Fibroblast of lung (primary cell): ENCODE measurements at regions not wholly inside any gene's neighbourhood (a gene's known extent, or its start where the extent isn't known, plus 50 kb on each side); places are given as distances from the start of the nearest gene placed in this dataset.

ENCODE experiments used
- DNase-seq, 2 donors: peaks; one replicate each; pipeline versions ENCODE4 v3.0.0 to v3.0.0-alpha.2; 2010; ENCODE audit warnings: low read depth in 2 of 2
- H2AFZ ChIP-seq: 2 replicates; pipeline ENCODE4 v1.5.1; 2012; ENCODE audit warnings: low read length, control low read depth, inconsistent platforms
- H3K27ac ChIP-seq: 2 replicates; pipeline ENCODE4 v1.5.1; 2011; ENCODE audit warnings: low read length, control low read depth; ENCODE audit not compliant: insufficient read depth
- H3K27me3 ChIP-seq: 2 replicates; pipeline ENCODE4 v1.5.1; 2011; ENCODE audit warnings: mild to moderate bottlenecking, low read length; ENCODE audit not compliant: control insufficient read depth, insufficient read depth
- H3K36me3 ChIP-seq: 2 replicates; pipeline ENCODE4 v1.5.1; 2011; ENCODE audit warnings: low read length; ENCODE audit not compliant: control insufficient read depth, insufficient read depth
- H3K4me1 ChIP-seq: 2 replicates; pipeline ENCODE4 v1.5.1; 2011; ENCODE audit warnings: low read length; ENCODE audit not compliant: control insufficient read depth, insufficient read depth; ENCODE audit errors: extremely low read depth
- H3K4me2 ChIP-seq: 2 replicates; pipeline ENCODE4 v1.5.1; 2011; ENCODE audit warnings: low read length, control low read depth; ENCODE audit not compliant: insufficient read depth; ENCODE audit errors: extremely low read depth
- H3K4me3 ChIP-seq, 4 experiments: fragments of 200-600 bp in 1 of 4; sonication (generic) in 1 of 4; replicated peaks in 1 of 4; 2 replicates each; pipeline ENCODE4 v1.5.1; 2011 to 2016; ENCODE audit warnings: low read length in 4 of 4, low read depth in 3 of 4, mild to moderate bottlenecking in 3 of 4, control low read depth in 2 of 4, inconsistent platforms in 1 of 4, mixed read lengths in 1 of 4; ENCODE audit not compliant: insufficient read depth in 1 of 4; ENCODE audit errors: control extremely low read depth in 1 of 4
- H3K79me2 ChIP-seq: 2 replicates; pipeline ENCODE4 v1.5.1; 2012; ENCODE audit warnings: mild to moderate bottlenecking, low read length, inconsistent platforms; ENCODE audit not compliant: control insufficient read depth, insufficient read depth
- H3K9ac ChIP-seq: 2 replicates; pipeline ENCODE4 v1.5.1; 2011; ENCODE audit warnings: mild to moderate bottlenecking, low read length, control low read depth; ENCODE audit not compliant: insufficient read depth
- H3K9me3 ChIP-seq: 2 replicates; pipeline ENCODE4 v1.5.1; 2012; ENCODE audit warnings: low read depth, low read length; ENCODE audit not compliant: control insufficient read depth, insufficient read depth
- H4K20me1 ChIP-seq: 2 replicates; pipeline ENCODE4 v1.5.1; 2011; ENCODE audit warnings: low read length; ENCODE audit not compliant: control insufficient read depth, insufficient read depth; ENCODE audit errors: extremely low read depth
- CTCF ChIP-seq, 2 donors: IDR thresholded peaks in 1 of 2; conservative IDR thresholded peaks in 1 of 2; 1 replicate in 1 of 2; 2 replicates in 1 of 2; pipeline ENCODE4 v1.5.1; 2011 to 2012; ENCODE audit warnings: low read length in 2 of 2, control low read depth in 1 of 2, inconsistent platforms in 1 of 2, low read depth in 1 of 2, mild to moderate bottlenecking in 1 of 2
- EZH2 ChIP-seq: IDR thresholded peaks from 2 replicates; pipeline ENCODE4 v1.5.1; 2012; ENCODE audit warnings: low read length, control low read depth, mild to moderate bottlenecking; ENCODE audit errors: missing control alignments

GRCh38 chr3:34203386-34203785 lies 405.0 kb downstream of the PDCD6IP start:
- no peak for TF ChIP-seq CTCF (conservative IDR thresholded peaks at IDR 0.05 in 1 of 2, IDR thresholded peaks at IDR 0.05 in 1 of 2; ENCODE audit: low read depth in 1 of 2, low read length in 2 of 2)
- TF ChIP-seq EZH2, result no peak
- no peaks in the 10 kb centered on the region for H3K4me1 ChIP-seq
- H3K4me3 ChIP-seq, result no peak overlapping the region
- H3K36me3 ChIP-seq, result no peaks in the 10 kb centered on the region
- no peaks in the 10 kb centered on the region for H3K9me3 ChIP-seq
- no peak overlapping the region for H3K4me2 ChIP-seq
- DNase-seq, result no peak
- no peak overlapping the region for H3K27ac ChIP-seq
- H3K79me2 ChIP-seq, result no peaks in the 10 kb centered on the region
- H3K9ac ChIP-seq, result no peak overlapping the region
- no peak overlapping the region for H2AFZ ChIP-seq
- no peaks in the 10 kb centered on the region for H4K20me1 ChIP-seq
- H3K27me3 ChIP-seq, result no peaks in the 10 kb centered on the region

GRCh38 chr3:34207002-34207401 lies 408.6 kb downstream of the PDCD6IP start:
- H4K20me1 ChIP-seq, result no peaks in the 10 kb centered on the region
- peak in 1 of 2 donors; percentile 75 for DNase-seq
- TF ChIP-seq EZH2 (no peak), CTCF (conservative IDR thresholded peaks at IDR 0.05 in 1 of 2, IDR thresholded peaks at IDR 0.05 in 1 of 2; ENCODE audit: low read depth in 1 of 2, low read length in 2 of 2) (no peak)
- no peak overlapping the region for H3K4me2 ChIP-seq
- no peaks in the 10 kb centered on the region for H3K9me3 ChIP-seq
- no peak overlapping the region for H3K27ac ChIP-seq
- no peaks in the 10 kb centered on the region for H3K36me3 ChIP-seq
- H3K4me3 ChIP-seq, result no peak overlapping the region
- H3K4me1 ChIP-seq, result no peaks in the 10 kb centered on the region
- no peak overlapping the region for H2AFZ ChIP-seq
- no peaks in the 10 kb centered on the region for H3K27me3 ChIP-seq
- no peaks in the 10 kb centered on the region for H3K79me2 ChIP-seq
- no peak overlapping the region for H3K9ac ChIP-seq

GRCh38 chr3:34207806-34208205 lies 409.4 kb downstream of the PDCD6IP start:
- Histone ChIP-seq H3K4me2 (no peak overlapping the region), H3K4me1 (no peaks in the 10 kb centered on the region), H3K4me3 (no peak overlapping the region), H2AFZ (no peak overlapping the region), H3K36me3 (no peaks in the 10 kb centered on the region), H3K9ac (no peak overlapping the region), H3K27me3 (no peaks in the 10 kb centered on the region), H3K27ac (no peak overlapping the region), H4K20me1 (no peaks in the 10 kb centered on the region), H3K79me2 (no peaks in the 10 kb centered on the region), H3K9me3 (no peaks in the 10 kb centered on the region)
- peak in 1 of 2 donors; percentile 56 for DNase-seq
- TF ChIP-seq CTCF (conservative IDR thresholded peaks at IDR 0.05 in 1 of 2, IDR thresholded peaks at IDR 0.05 in 1 of 2; ENCODE audit: low read depth in 1 of 2, low read length in 2 of 2), result no peak
